Breast epithelium (tissue), 4 donors: ENCODE measurements at regions not wholly inside any gene's neighbourhood (a gene's known extent, or its start where the extent isn't known, plus 50 kb on each side); places are given as distances from the start of the nearest gene placed in this dataset.

Source experiments
- DNase-seq, 2 donors: peaks; one replicate each; pipeline ENCODE4 v3.0.0-alpha.2; 2019; ENCODE audit warnings: low spot score in 2 of 2
- H3K27ac ChIP-seq, 2 donors: fragments of 200-600 bp; sonication (generic) in 1 of 2; one replicate each; pipeline ENCODE4 v1.5.1; 2016 to 2019; ENCODE audit warnings: mild to moderate bottlenecking in 1 of 2
- H3K27me3 ChIP-seq, 2 donors: fragments of 200-600 bp; sonication (generic) in 1 of 2; one replicate each; pipeline versions ENCODE4 v1.5.1 to v1.6.0; 2017 to 2019; ENCODE audit warnings: control low read depth in 1 of 2, mild to moderate bottlenecking in 1 of 2
- H3K36me3 ChIP-seq: fragments of 200-600 bp; one replicate; pipeline ENCODE4 v1.5.1; 2019
- H3K4me1 ChIP-seq, 2 donors: fragments of 200-600 bp; sonication (generic); one replicate each; pipeline ENCODE4 v1.5.1; 2016 to 2019; ENCODE audit warnings: control low read depth in 1 of 2
- H3K4me3 ChIP-seq, 3 donors: fragments of 200-600 bp; sonication (generic); 1 replicate in 2 of 3; 2 replicates in 1 of 3; pipeline ENCODE4 v1.5.1; 2016 to 2019; ENCODE audit warnings: mild to moderate bottlenecking in 3 of 3, moderate library complexity in 2 of 3
- H3K9me3 ChIP-seq, 2 donors: fragments of 200-600 bp; sonication (generic) in 1 of 2; one replicate each; pipeline ENCODE4 v1.5.1; 2016 to 2019; ENCODE audit warnings: control low read depth in 1 of 2
- CTCF ChIP-seq, 3 donors: fragments of 450-650 bp; IDR thresholded peaks; one replicate each; pipeline ENCODE4 v1.5.1; 2016 to 2017; ENCODE audit warnings: antibody characterized with exemption in 3 of 3, mild to moderate bottlenecking in 3 of 3, moderate library complexity in 3 of 3
- POLR2A ChIP-seq: fragments of 450-650 bp; IDR thresholded peaks from one replicate; pipeline ENCODE4 v1.6.1; 2016; ENCODE audit warnings: antibody characterized with exemption, mild to moderate bottlenecking, moderate library complexity
- POLR2AphosphoS5 ChIP-seq, 3 donors: sonication (generic); formaldehyde crosslinking; IDR thresholded peaks; one replicate each; pipeline ENCODE4 v1.6.1; 2017; ENCODE audit warnings: antibody characterized with exemption in 3 of 3
- intact Hi-C: fragments of 100-400 bp; cut with DNase I; formaldehyde crosslinking; loops from one replicate; pipeline ENCODE4 v1.15.1; 2023; ENCODE audit warnings: low total_unique reads

GRCh38 chr11:116650052-116650451 lies 122.7 kb downstream of the BUD13 start:
- H3K4me1 ChIP-seq, result no peaks in the 10 kb centered on the region
- H3K9me3 ChIP-seq, result peaks cover 6 to 9% of the 10 kb centered on the region in 2 donors
- intact Hi-C loops, result no loop called here
- no peaks in the 10 kb centered on the region for H3K36me3 ChIP-seq
- H3K27ac ChIP-seq, result no peak overlapping the region
- peaks cover 0 to 5% of the 10 kb centered on the region in 2 donors for H3K27me3 ChIP-seq
- no peak for DNase-seq
- H3K4me3 ChIP-seq, result no peak overlapping the region
- no peak for TF ChIP-seq CTCF (IDR thresholded peaks at IDR 0.05)
- no peak for TF ChIP-seq POLR2A
- TF ChIP-seq POLR2AphosphoS5 (IDR thresholded peaks at IDR 0.05), result no peak

- Histone ChIP-seq H3K27me3 (peaks cover 0 to 5% of the 10 kb centered on the region in 2 donors), H3K36me3 (no peaks in the 10 kb centered on the region), H3K4me1 (no peaks in the 10 kb centered on the region), H3K9me3 (peaks cover 0 to 9% of the 10 kb centered on the region in 2 donors), H3K27ac (no peak overlapping the region), H3K4me3 (no peak overlapping the region)
- intact Hi-C loops, result no loop called here
- no peak for DNase-seq
- TF ChIP-seq CTCF (IDR thresholded peaks at IDR 0.05) (no peak), POLR2A (no peak), POLR2AphosphoS5 (IDR thresholded peaks at IDR 0.05) (no peak)
These were observed 123.5 kb downstream of the BUD13 start for GRCh38 chr11:116649268-116649667.

- intact Hi-C loops, result no loop called here
These were observed 124.3 kb downstream of the BUD13 start for GRCh38 chr11:116648247-116649174.

GRCh38 chr11:116647305-116648080 lies 125.3 kb downstream of the BUD13 start:
- peaks cover 0 to 9% of the 10 kb centered on the region in 2 donors for H3K9me3 ChIP-seq
- H3K4me3 ChIP-seq, result no peak overlapping the region
- no peaks in the 10 kb centered on the region for H3K36me3 ChIP-seq
- H3K27me3 ChIP-seq, result peaks cover 0 to 9% of the 10 kb centered on the region in 2 donors
- TF ChIP-seq CTCF (IDR thresholded peaks at IDR 0.05), result no peak
- no peak for TF ChIP-seq POLR2AphosphoS5 (IDR thresholded peaks at IDR 0.05)
- TF ChIP-seq POLR2A, result no peak
- no peak overlapping the region for H3K27ac ChIP-seq
- intact Hi-C loops, result no loop called here
- H3K4me1 ChIP-seq, result no peaks in the 10 kb centered on the region
- no peak for DNase-seq

More at GRCh38 chr11:116648247-116649174, 124.3 kb downstream of the BUD13 start:
- H3K4me3 ChIP-seq, result no peak overlapping the region
- no peak overlapping the region for H3K27ac ChIP-seq
- H3K9me3 ChIP-seq, result peaks cover 0 to 9% of the 10 kb centered on the region in 2 donors
- H3K4me1 ChIP-seq, result no peaks in the 10 kb centered on the region
- H3K36me3 ChIP-seq, result no peaks in the 10 kb centered on the region
- DNase-seq, result no peak
- TF ChIP-seq POLR2A (no peak), POLR2AphosphoS5 (IDR thresholded peaks at IDR 0.05) (no peak), CTCF (IDR thresholded peaks at IDR 0.05) (no peak)
- peaks cover 0 to 7% of the 10 kb centered on the region in 2 donors for H3K27me3 ChIP-seq
